Epithelial cell of proximal tubule (primary cell): ENCODE measurements at regions not wholly inside any gene's neighbourhood (a gene's known extent, or its start where the extent isn't known, plus 50 kb on each side); places are given as distances from the start of the nearest gene placed in this dataset.
A peak's percentile ranks its signal among the peaks of the same experiment; 100 is the strongest.

Experiments used
- DNase-seq: peaks from one replicate; pipeline ENCODE4 v3.0.0-alpha.2; 2011; ENCODE audit warnings: low read depth
- H3K4me3 ChIP-seq: 2 replicates; pipeline ENCODE4 v1.5.1; 2011; ENCODE audit warnings: low read depth, mild to moderate bottlenecking, low read length
- TF ChIP-seq, protein P1 (sequence below): conservative IDR thresholded peaks from 2 replicates; pipeline ENCODE4 v1.5.1; 2012; ENCODE audit warnings: low read depth, mild to moderate bottlenecking, low read length

DNA sequence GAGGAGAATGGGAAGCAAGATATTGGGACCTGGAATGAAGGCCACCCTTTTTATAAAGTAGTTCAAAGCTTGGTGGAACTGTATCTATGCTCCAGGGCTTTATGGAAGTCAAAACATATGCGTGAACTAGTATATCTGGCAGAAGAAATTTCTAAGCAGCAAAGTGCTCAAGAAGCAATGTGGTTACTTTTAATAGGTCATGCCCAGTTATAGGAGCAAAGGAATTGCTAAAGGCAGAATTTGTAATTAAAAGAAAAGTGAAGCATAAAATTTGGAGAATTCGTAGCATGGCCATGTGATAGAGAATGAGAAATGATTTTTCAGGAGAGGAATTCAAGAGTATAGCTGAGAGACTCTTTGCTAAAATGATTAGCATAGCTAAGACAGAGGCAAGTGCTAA is 1110.4 kb downstream of the XPNPEP1 start:
- H3K4me3 ChIP-seq, result no peak overlapping the region
- no peak for DNase-seq
- TF ChIP-seq, protein P1, sequence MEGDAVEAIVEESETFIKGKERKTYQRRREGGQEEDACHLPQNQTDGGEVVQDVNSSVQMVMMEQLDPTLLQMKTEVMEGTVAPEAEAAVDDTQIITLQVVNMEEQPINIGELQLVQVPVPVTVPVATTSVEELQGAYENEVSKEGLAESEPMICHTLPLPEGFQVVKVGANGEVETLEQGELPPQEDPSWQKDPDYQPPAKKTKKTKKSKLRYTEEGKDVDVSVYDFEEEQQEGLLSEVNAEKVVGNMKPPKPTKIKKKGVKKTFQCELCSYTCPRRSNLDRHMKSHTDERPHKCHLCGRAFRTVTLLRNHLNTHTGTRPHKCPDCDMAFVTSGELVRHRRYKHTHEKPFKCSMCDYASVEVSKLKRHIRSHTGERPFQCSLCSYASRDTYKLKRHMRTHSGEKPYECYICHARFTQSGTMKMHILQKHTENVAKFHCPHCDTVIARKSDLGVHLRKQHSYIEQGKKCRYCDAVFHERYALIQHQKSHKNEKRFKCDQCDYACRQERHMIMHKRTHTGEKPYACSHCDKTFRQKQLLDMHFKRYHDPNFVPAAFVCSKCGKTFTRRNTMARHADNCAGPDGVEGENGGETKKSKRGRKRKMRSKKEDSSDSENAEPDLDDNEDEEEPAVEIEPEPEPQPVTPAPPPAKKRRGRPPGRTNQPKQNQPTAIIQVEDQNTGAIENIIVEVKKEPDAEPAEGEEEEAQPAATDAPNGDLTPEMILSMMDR, result no peak

DNA sequence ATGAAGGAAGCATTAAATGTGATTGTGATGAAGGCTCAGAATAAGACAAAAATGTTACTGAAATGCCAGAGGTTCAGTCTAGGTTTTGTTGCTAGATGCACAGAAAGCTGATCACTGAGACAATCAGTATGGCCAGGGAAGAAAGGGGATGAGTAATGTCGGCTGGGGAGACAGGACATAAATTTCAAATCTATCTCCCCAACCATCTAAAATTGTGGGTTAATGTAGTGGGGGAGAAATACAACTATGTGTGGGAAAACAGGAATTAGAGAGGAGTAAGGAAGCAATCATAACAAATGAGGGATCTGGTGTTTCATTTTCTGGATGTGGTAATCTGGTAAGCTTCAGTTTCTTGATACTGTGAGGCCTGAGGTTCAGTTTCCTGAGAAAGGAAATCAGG is 1111.0 kb downstream of the XPNPEP1 start:
- no peak overlapping the region for H3K4me3 ChIP-seq
- TF ChIP-seq, protein P1, result no peak
- no peak for DNase-seq

- TF ChIP-seq, protein P1, result no peak
- H3K4me3 ChIP-seq, result no peak overlapping the region
- no peak for DNase-seq
These were observed 1115.1 kb downstream of the XPNPEP1 start for GRCh38 chr10:108808228-108808627.

- H3K4me3 ChIP-seq, result no peak overlapping the region
- DNase-seq, result peak; percentile 32
- TF ChIP-seq, protein P1, result no peak
These were observed 1121.4 kb downstream of the XPNPEP1 start for GRCh38 chr10:108801775-108802517.

DNA sequence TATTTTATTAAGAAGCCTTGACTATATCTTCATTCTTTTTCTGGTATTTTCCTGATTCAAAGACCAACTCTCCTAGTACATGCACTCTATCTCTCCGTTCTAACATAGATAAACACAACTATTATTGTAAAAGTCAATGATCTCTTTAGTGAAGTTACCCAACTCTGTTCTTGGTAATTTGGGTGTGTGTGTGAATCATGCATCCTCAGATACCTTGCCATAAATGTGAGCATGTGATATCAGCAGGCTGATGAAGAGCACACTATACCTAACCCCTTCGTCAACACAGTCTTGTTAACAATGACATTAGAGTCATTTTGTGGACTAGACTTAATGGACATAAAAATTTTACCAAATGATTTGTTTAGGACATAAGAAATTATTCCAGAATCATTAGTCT is 1122.1 kb downstream of the XPNPEP1 start:
- H3K4me3 ChIP-seq, result no peak overlapping the region
- TF ChIP-seq, protein P1, result no peak
- no peak for DNase-seq

GRCh38 chr10:108797573-108797972 is 1125.7 kb downstream of the XPNPEP1 start:
- DNase-seq, result no peak
- TF ChIP-seq, protein P1, result no peak
- no peak overlapping the region for H3K4me3 ChIP-seq
